ENCODE measurements at regions not wholly inside any gene's neighbourhood (a gene's known extent, or its start where the extent isn't known, plus 50 kb on each side); places are given as distances from the start of the nearest gene placed in this dataset.

- Histone ChIP-seq H3K27ac (ENCODE audit: low read depth in 2 of 2, low read length in 1 of 2) (no peak overlapping the region), H3K9me3 (no peaks in the 10 kb centered on the region), H3K4me1 (ENCODE audit: control insufficient read depth in 1 of 2, insufficient read depth in 2 of 2, low read depth in 1 of 2, low read length in 1 of 2) (no peaks in the 10 kb centered on the region), H2AFZ (ENCODE audit: low read depth) (no peak overlapping the region), H3K4me3 (ENCODE audit: low read depth in 2 of 2, low read length in 1 of 2) (no peak overlapping the region), H3K36me3 (replicated peaks in 1 of 2; ENCODE audit: control insufficient read depth in 1 of 2, insufficient read depth in 2 of 2, low read length in 1 of 2) (no peaks in the 10 kb centered on the region), H4K20me1 (ENCODE audit: insufficient read depth) (no peaks in the 10 kb centered on the region), H3K27me3 (ENCODE audit: insufficient read depth) (no peaks in the 10 kb centered on the region), H3K79me2 (ENCODE audit: insufficient read depth) (no peaks in the 10 kb centered on the region), H3K9me2 (no peaks in the 10 kb centered on the region), H3F3A (replicated peaks; ENCODE audit: insufficient read depth) (no peaks in the 10 kb centered on the region), H3K4me2 (no peak overlapping the region), H3K9ac (no peak overlapping the region)
- DNase-seq: no peak
- 44% methylated on average over 1 of the region's 1 CpG for WGBS (ENCODE audit: low lambda C conversion rate)
- TF ChIP-seq TCF12 (IDR thresholded peaks at IDR 0.05) (no peak), YY1 (IDR thresholded peaks at IDR 0.05; ENCODE audit: low read depth) (no peak), SIN3A (IDR thresholded peaks at IDR 0.05; ENCODE audit: borderline replicate concordance, low read depth, low read length) (no peak)
- TF ChIP-seq, protein P1, sequence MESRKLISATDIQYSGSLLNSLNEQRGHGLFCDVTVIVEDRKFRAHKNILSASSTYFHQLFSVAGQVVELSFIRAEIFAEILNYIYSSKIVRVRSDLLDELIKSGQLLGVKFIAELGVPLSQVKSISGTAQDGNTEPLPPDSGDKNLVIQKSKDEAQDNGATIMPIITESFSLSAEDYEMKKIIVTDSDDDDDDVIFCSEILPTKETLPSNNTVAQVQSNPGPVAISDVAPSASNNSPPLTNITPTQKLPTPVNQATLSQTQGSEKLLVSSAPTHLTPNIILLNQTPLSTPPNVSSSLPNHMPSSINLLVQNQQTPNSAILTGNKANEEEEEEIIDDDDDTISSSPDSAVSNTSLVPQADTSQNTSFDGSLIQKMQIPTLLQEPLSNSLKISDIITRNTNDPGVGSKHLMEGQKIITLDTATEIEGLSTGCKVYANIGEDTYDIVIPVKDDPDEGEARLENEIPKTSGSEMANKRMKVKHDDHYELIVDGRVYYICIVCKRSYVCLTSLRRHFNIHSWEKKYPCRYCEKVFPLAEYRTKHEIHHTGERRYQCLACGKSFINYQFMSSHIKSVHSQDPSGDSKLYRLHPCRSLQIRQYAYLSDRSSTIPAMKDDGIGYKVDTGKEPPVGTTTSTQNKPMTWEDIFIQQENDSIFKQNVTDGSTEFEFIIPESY (IDR thresholded peaks at IDR 0.05; ENCODE audit: borderline replicate concordance, low read depth): no peak
- POLR2A ChIA-PET: no interaction called here
- CTCF ChIA-PET: no interaction called here
These were observed 591.7 kb upstream of the ZNF717 start for GRCh38 chr3:76377074-76377473.

GRCh38 chr3:76378789-76379188 is 593.4 kb upstream of the ZNF717 start:
- Histone ChIP-seq H2AFZ (ENCODE audit: low read depth) (no peak overlapping the region), H3K27ac (ENCODE audit: low read depth in 2 of 2, low read length in 1 of 2) (no peak overlapping the region), H3K79me2 (ENCODE audit: insufficient read depth) (no peaks in the 10 kb centered on the region), H4K20me1 (ENCODE audit: insufficient read depth) (no peaks in the 10 kb centered on the region), H3K9ac (no peak overlapping the region), H3K4me1 (ENCODE audit: control insufficient read depth in 1 of 2, insufficient read depth in 2 of 2, low read depth in 1 of 2, low read length in 1 of 2) (no peaks in the 10 kb centered on the region; a peak in 2 of 4 replicates), H3K9me2 (no peaks in the 10 kb centered on the region), H3K4me3 (ENCODE audit: low read depth in 2 of 2, low read length in 1 of 2) (no peak overlapping the region), H3K27me3 (ENCODE audit: insufficient read depth) (no peaks in the 10 kb centered on the region), H3K4me2 (no peak overlapping the region), H3F3A (replicated peaks; ENCODE audit: insufficient read depth) (no peaks in the 10 kb centered on the region), H3K9me3 (no peaks in the 10 kb centered on the region), H3K36me3 (replicated peaks in 1 of 2; ENCODE audit: control insufficient read depth in 1 of 2, insufficient read depth in 2 of 2, low read length in 1 of 2) (no peaks in the 10 kb centered on the region)
- POLR2A ChIA-PET: no interaction called here
- CTCF ChIA-PET: interaction anchor here (1.1 to 1.5 kb wide), 2 partner anchors 9 to 17 kb away, joined by 3 read pairs; no protein-coding TSS in a partner anchor
- WGBS (ENCODE audit: low lambda C conversion rate): 49% methylated on average over 4 of the region's 4 CpGs
- no peak for DNase-seq
- TF ChIP-seq POLR2AphosphoS5 (IDR thresholded peaks at IDR 0.05; ENCODE audit: low read depth, low read length) (no peak), RFX5 (IDR thresholded peaks at IDR 0.05; ENCODE audit: low read length) (no peak), FOSL2 (IDR thresholded peaks at IDR 0.05; ENCODE audit: borderline replicate concordance, low read depth) (no peak), RCOR1 (IDR thresholded peaks at IDR 0.05; ENCODE audit: low read length) (no peak), MEF2A (IDR thresholded peaks at IDR 0.05; ENCODE audit: borderline replicate concordance, low read depth) (no peak), MXI1 (IDR thresholded peaks at IDR 0.05; ENCODE audit: low read depth, low read length) (no peak), TEAD4 (IDR thresholded peaks at IDR 0.05; ENCODE audit: borderline replicate concordance, insufficient read depth) (no peak), EP300 (IDR thresholded peaks at IDR 0.05; ENCODE audit: borderline replicate concordance in 1 of 2, low read depth in 1 of 2, low read length in 1 of 2) (no peak), ELF1 (IDR thresholded peaks at IDR 0.05) (no peak), TAF1 (IDR thresholded peaks at IDR 0.05; ENCODE audit: borderline replicate concordance, low read depth, low read length) (no peak), SMC3 (IDR thresholded peaks at IDR 0.05; ENCODE audit: low read depth, low read length) (no peak)
- TF ChIP-seq, protein P2, sequence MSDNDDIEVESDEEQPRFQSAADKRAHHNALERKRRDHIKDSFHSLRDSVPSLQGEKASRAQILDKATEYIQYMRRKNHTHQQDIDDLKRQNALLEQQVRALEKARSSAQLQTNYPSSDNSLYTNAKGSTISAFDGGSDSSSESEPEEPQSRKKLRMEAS (IDR thresholded peaks at IDR 0.05; ENCODE audit: low read depth): no peak
